HG03139 (cell line): ENCODE measurements at regions not wholly inside any gene's neighbourhood (a gene's known extent, or its start where the extent isn't known, plus 50 kb on each side); places are given as distances from the start of the nearest gene placed in this dataset.

Experiments
- ATAC-seq: cut with Tn5 transposase; IDR thresholded peaks from one replicate; pipeline ENCODE4 v1.9.1; 2021; ENCODE audit not compliant: unreplicated experiment

GRCh38 chr10:104505521-104506042 lies 135.5 kb upstream of the SORCS3 start:
- ATAC-seq = no peak

GRCh38 chr10:104509981-104510380 lies 131.1 kb upstream of the SORCS3 start:
- no peak for ATAC-seq

- ATAC-seq = no peak
These were observed 130.4 kb upstream of the SORCS3 start for GRCh38 chr10:104510644-104511043.

- ATAC-seq = no peak
These were observed 128.3 kb upstream of the SORCS3 start for GRCh38 chr10:104512800-104513199.

GRCh38 chr10:104515678-104516199 lies 125.4 kb upstream of the SORCS3 start:
- no peak for ATAC-seq

- ATAC-seq = no peak
These were observed 124.1 kb upstream of the SORCS3 start for GRCh38 chr10:104516986-104517385.

GRCh38 chr10:104517946-104518345 lies 123.1 kb upstream of the SORCS3 start:
- ATAC-seq = no peak

GRCh38 chr10:104518891-104519290 lies 122.2 kb upstream of the SORCS3 start:
- no peak for ATAC-seq

- no peak for ATAC-seq
These were observed 120.4 kb upstream of the SORCS3 start for GRCh38 chr10:104520653-104521052.

GRCh38 chr10:104521901-104522694 lies 119.0 kb upstream of the SORCS3 start:
- ATAC-seq = no peak

- no peak for ATAC-seq
These were observed 114.9 kb upstream of the SORCS3 start for GRCh38 chr10:104526188-104526587.

- ATAC-seq = no peak
These were observed 114.1 kb upstream of the SORCS3 start for GRCh38 chr10:104527013-104527412.

GRCh38 chr10:104540181-104540580 lies 100.9 kb upstream of the SORCS3 start:
- no peak for ATAC-seq

GRCh38 chr10:104541820-104542219 lies 99.3 kb upstream of the SORCS3 start:
- ATAC-seq = no peak

GRCh38 chr10:104546336-104546735 lies 94.8 kb upstream of the SORCS3 start:
- no peak for ATAC-seq

GRCh38 chr10:104546756-104547155 lies 94.3 kb upstream of the SORCS3 start:
- ATAC-seq = no peak

GRCh38 chr10:104548090-104548489 lies 93.0 kb upstream of the SORCS3 start:
- ATAC-seq = no peak

- no peak for ATAC-seq
These were observed 84.3 kb upstream of the SORCS3 start for GRCh38 chr10:104556831-104557230.

- ATAC-seq = no peak
These were observed 83.1 kb upstream of the SORCS3 start for GRCh38 chr10:104557966-104558365.

GRCh38 chr10:104559935-104560334 lies 81.2 kb upstream of the SORCS3 start:
- no peak for ATAC-seq

- ATAC-seq = no peak
These were observed 78.0 kb upstream of the SORCS3 start for GRCh38 chr10:104563051-104563450.

GRCh38 chr10:104563548-104563947 lies 77.5 kb upstream of the SORCS3 start:
- ATAC-seq = no peak

- no peak for ATAC-seq
These were observed 66.7 kb upstream of the SORCS3 start for GRCh38 chr10:104574427-104574826.
